Panc1 (cell line): ENCODE measurements at regions not wholly inside any gene's neighbourhood (a gene's known extent, or its start where the extent isn't known, plus 50 kb on each side); places are given as distances from the start of the nearest gene placed in this dataset.

Source experiments
- POLR2AphosphoS5 ChIP-seq: IDR thresholded peaks from 2 replicates; pipeline ENCODE4 v1.6.1; 2012; ENCODE audit warnings: mild to moderate bottlenecking, low read depth, low read length, moderate library complexity
- SIN3A ChIP-seq: IDR thresholded peaks from 2 replicates; pipeline ENCODE4 v1.6.1; 2012; ENCODE audit warnings: low read depth, mild to moderate bottlenecking, low read length, moderate library complexity, borderline replicate concordance; ENCODE audit not compliant: insufficient read depth
- TF ChIP-seq, protein P1 (sequence below): fragments of 450-650 bp; IDR thresholded peaks from 2 replicates; pipeline ENCODE4 v1.5.1; 2017; ENCODE audit warnings: mild to moderate bottlenecking
- TF ChIP-seq, protein P2 (sequence below), 2 experiments: IDR thresholded peaks; 2 replicates each; pipeline ENCODE4 v1.6.1; 2011 to 2012; ENCODE audit warnings: low read depth in 2 of 2, control low read depth in 1 of 2, low read length in 1 of 2, mild to moderate bottlenecking in 1 of 2, moderate library complexity in 1 of 2; ENCODE audit not compliant: insufficient read depth in 1 of 2

DNA sequence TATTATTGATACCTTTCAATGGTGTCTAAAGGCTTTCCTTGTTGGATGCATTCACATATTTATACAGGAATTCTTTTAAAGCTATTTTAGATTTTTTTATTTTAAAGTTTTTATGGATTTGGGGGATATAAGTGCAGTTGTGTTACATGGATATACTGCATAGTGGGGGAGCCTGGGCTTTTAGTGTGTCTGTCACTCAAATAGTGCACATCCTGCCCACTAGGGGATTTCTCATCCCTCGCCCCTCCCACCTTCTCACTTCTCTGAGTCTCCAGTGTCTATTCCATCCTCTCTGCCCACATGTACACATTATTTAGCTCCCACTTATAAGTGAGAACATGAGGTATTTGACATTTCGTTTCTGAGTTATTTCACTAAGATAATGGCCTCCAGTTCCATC, 154.0 kb upstream of the MKI67 start:
- TF ChIP-seq, protein P1, sequence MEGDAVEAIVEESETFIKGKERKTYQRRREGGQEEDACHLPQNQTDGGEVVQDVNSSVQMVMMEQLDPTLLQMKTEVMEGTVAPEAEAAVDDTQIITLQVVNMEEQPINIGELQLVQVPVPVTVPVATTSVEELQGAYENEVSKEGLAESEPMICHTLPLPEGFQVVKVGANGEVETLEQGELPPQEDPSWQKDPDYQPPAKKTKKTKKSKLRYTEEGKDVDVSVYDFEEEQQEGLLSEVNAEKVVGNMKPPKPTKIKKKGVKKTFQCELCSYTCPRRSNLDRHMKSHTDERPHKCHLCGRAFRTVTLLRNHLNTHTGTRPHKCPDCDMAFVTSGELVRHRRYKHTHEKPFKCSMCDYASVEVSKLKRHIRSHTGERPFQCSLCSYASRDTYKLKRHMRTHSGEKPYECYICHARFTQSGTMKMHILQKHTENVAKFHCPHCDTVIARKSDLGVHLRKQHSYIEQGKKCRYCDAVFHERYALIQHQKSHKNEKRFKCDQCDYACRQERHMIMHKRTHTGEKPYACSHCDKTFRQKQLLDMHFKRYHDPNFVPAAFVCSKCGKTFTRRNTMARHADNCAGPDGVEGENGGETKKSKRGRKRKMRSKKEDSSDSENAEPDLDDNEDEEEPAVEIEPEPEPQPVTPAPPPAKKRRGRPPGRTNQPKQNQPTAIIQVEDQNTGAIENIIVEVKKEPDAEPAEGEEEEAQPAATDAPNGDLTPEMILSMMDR = no peak
- TF ChIP-seq POLR2AphosphoS5 = no peak
- TF ChIP-seq, protein P2, sequence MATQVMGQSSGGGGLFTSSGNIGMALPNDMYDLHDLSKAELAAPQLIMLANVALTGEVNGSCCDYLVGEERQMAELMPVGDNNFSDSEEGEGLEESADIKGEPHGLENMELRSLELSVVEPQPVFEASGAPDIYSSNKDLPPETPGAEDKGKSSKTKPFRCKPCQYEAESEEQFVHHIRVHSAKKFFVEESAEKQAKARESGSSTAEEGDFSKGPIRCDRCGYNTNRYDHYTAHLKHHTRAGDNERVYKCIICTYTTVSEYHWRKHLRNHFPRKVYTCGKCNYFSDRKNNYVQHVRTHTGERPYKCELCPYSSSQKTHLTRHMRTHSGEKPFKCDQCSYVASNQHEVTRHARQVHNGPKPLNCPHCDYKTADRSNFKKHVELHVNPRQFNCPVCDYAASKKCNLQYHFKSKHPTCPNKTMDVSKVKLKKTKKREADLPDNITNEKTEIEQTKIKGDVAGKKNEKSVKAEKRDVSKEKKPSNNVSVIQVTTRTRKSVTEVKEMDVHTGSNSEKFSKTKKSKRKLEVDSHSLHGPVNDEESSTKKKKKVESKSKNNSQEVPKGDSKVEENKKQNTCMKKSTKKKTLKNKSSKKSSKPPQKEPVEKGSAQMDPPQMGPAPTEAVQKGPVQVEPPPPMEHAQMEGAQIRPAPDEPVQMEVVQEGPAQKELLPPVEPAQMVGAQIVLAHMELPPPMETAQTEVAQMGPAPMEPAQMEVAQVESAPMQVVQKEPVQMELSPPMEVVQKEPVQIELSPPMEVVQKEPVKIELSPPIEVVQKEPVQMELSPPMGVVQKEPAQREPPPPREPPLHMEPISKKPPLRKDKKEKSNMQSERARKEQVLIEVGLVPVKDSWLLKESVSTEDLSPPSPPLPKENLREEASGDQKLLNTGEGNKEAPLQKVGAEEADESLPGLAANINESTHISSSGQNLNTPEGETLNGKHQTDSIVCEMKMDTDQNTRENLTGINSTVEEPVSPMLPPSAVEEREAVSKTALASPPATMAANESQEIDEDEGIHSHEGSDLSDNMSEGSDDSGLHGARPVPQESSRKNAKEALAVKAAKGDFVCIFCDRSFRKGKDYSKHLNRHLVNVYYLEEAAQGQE (IDR thresholded peaks at IDR 0.05; ENCODE audit: insufficient read depth in 1 of 2, low read depth in 2 of 2, low read length in 1 of 2) = no peak
- no peak for TF ChIP-seq SIN3A
